ENCODE measurements at regions not wholly inside any gene's neighbourhood (a gene's known extent, or its start where the extent isn't known, plus 50 kb on each side); places are given as distances from the start of the nearest gene placed in this dataset.
A peak's percentile ranks its signal among the peaks of the same experiment; 100 is the strongest.

DNA sequence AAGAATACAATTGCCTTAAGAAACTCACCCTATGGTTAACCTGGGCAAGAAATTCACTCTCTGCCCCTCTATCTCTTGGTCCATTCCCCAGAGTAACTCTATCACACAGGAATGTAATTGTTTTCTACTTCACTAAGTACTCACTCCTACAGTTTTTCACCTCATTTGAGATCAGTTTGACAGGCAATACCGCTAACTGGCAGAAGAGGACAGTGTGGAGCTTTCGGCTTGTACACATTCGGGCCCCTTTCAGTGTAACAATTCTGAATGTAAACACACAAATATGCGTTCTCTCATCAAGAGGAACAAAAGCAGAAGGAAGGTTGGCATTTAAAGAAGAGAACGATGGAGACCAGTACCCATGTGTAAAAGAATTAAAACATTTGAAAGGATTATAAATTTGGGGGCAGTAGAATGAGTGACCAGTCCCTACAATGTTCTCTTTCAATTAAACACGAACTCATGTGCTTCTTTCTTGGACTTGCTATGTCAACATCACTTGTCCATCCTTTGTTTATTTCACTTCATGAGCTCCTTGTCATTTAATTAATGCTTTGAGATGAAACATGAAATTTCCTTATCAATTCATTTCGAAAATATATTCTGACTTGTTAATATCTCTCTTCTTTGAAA, 188.5 kb upstream of the GRAMD2B start:
- no peak overlapping the region for H3K4me3 ChIP-seq (ENCODE audit: low read depth, low read length)
- in situ Hi-C loops (cut with HindIII; ENCODE audit: low sequenced_read_pairs) = no loop called here
- TF ChIP-seq, protein P1, sequence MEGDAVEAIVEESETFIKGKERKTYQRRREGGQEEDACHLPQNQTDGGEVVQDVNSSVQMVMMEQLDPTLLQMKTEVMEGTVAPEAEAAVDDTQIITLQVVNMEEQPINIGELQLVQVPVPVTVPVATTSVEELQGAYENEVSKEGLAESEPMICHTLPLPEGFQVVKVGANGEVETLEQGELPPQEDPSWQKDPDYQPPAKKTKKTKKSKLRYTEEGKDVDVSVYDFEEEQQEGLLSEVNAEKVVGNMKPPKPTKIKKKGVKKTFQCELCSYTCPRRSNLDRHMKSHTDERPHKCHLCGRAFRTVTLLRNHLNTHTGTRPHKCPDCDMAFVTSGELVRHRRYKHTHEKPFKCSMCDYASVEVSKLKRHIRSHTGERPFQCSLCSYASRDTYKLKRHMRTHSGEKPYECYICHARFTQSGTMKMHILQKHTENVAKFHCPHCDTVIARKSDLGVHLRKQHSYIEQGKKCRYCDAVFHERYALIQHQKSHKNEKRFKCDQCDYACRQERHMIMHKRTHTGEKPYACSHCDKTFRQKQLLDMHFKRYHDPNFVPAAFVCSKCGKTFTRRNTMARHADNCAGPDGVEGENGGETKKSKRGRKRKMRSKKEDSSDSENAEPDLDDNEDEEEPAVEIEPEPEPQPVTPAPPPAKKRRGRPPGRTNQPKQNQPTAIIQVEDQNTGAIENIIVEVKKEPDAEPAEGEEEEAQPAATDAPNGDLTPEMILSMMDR (IDR thresholded peaks at IDR 0.05; ENCODE audit: low read depth, low read length, missing control alignments) = peak; percentile 80
- peak; percentile 5 for DNase-seq (ENCODE audit: low read depth)

DNA sequence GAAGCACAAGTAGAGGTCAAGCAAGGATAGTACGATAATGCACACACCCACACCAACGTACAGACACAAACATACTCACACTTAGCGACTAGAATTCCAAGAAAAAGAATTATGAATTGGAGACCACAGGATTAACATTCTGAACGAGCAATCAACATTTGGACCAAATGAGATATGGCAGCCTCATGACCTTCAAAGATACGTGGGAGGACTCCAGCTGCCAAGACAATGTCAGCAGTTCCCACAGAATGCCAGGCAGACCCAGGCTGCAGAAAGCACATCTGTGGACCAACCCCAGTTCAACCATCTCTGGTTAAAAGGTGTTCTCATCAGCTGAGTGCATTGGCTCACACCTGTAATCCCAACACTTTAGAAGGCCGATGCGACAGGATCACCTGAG, 187.6 kb upstream of the GRAMD2B start:
- TF ChIP-seq, protein P1 (IDR thresholded peaks at IDR 0.05; ENCODE audit: low read depth, low read length, missing control alignments) = no peak
- in situ Hi-C loops (cut with HindIII; ENCODE audit: low sequenced_read_pairs) = no loop called here
- no peak for DNase-seq (ENCODE audit: low read depth)
- no peak overlapping the region for H3K4me3 ChIP-seq (ENCODE audit: low read depth, low read length)

DNA sequence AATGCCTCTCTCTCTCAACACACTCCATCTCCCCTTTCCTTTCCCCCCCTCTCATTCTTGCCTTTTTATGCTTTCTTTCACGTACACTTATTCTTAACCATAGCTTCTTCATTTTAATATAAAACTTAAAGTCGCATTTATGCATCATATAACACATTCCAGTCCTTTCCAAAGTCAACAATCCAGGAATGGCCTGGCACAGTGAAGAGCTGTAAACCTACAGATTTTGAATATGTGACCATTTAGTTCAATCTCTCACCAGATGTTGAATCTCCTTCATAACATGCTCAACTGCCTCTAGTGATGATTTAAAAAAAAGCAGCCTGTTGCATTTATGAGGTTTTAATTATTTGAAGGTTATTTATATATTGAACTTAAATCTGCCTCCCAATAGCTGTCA, 186.2 kb upstream of the GRAMD2B start:
- H3K4me3 ChIP-seq (ENCODE audit: low read depth, low read length) = no peak overlapping the region
- in situ Hi-C loops (cut with HindIII; ENCODE audit: low sequenced_read_pairs) = no loop called here
- TF ChIP-seq, protein P1 (IDR thresholded peaks at IDR 0.05; ENCODE audit: low read depth, low read length, missing control alignments) = no peak
- no peak for DNase-seq (ENCODE audit: low read depth)

DNA sequence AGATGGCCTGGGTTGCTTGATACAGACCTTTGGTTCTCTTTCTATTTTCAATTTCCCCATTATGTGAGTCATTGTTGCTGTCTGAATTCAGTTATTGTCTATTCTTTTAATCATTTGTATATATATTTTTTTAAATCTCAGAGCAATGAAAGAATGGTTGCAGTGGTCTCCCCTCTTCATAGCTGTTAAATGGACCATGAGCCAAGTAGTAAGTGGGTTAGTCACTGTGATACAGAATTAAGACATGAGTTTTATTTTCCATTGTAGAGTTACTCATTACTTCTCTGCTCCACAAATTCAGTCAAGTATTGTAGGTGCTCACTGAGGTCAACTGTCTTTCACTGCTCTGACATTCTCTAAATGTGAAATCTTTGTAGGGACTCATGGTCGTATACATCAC, 174.6 kb upstream of the GRAMD2B start:
- no peak overlapping the region for H3K4me3 ChIP-seq (ENCODE audit: low read depth, low read length)
- no peak for DNase-seq (ENCODE audit: low read depth)
- in situ Hi-C loops (cut with HindIII; ENCODE audit: low sequenced_read_pairs) = no loop called here
- TF ChIP-seq, protein P1 (IDR thresholded peaks at IDR 0.05; ENCODE audit: low read depth, low read length, missing control alignments) = no peak

DNA sequence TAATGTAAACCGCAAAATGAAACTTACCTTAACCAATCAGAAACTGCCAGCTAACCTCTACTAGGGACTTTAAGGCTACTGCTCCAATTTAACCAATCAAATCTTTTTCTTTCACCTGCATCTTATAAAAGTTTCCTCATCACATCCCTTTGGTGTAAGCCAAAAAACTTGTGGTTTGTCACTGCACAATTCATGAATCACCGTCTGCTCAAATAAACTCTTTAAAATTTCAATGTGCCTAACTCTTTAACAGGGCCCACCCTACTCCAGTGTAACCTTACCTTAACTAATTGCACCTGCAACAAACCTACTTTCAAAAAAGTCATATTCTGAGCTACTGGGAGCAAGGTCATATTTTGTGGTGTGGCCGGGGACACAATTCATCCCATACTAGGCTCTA, 172.2 kb upstream of the GRAMD2B start:
- TF ChIP-seq, protein P1 (IDR thresholded peaks at IDR 0.05; ENCODE audit: low read depth, low read length, missing control alignments) = no peak
- no peak for DNase-seq (ENCODE audit: low read depth)
- in situ Hi-C loops (cut with HindIII; ENCODE audit: low sequenced_read_pairs) = no loop called here
- no peak overlapping the region for H3K4me3 ChIP-seq (ENCODE audit: low read depth, low read length)

DNA sequence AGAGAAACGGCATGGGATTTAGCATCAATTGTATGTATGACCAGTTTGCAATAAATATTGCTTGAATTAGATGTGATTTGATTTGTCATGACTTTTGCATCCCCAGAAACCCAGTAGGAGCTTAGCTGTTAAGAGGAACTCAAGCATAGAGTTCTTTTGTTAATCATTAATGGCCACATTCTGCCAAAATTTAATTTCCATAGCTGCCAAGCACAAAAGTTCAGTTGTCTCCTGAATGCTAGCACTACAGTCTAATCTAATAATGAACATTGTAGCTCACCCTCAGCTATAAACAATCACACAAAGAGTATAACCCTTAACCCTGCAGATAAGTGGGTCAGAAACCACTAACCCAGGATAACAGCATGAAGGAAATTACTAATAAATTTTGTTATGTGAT, 169.8 kb upstream of the GRAMD2B start:
- DNase-seq (ENCODE audit: low read depth) = no peak
- TF ChIP-seq, protein P1 (IDR thresholded peaks at IDR 0.05; ENCODE audit: low read depth, low read length, missing control alignments) = no peak
- in situ Hi-C loops (cut with HindIII; ENCODE audit: low sequenced_read_pairs) = no loop called here
- no peak overlapping the region for H3K4me3 ChIP-seq (ENCODE audit: low read depth, low read length)
